ENCODE measurements at regions not wholly inside any gene's neighbourhood (a gene's known extent, or its start where the extent isn't known, plus 50 kb on each side); places are given as distances from the start of the nearest gene placed in this dataset.

GRCh38 chr17:33905338-33905800 lies 349.7 kb upstream of the CCL2 start:
- TF ChIP-seq, protein P1, sequence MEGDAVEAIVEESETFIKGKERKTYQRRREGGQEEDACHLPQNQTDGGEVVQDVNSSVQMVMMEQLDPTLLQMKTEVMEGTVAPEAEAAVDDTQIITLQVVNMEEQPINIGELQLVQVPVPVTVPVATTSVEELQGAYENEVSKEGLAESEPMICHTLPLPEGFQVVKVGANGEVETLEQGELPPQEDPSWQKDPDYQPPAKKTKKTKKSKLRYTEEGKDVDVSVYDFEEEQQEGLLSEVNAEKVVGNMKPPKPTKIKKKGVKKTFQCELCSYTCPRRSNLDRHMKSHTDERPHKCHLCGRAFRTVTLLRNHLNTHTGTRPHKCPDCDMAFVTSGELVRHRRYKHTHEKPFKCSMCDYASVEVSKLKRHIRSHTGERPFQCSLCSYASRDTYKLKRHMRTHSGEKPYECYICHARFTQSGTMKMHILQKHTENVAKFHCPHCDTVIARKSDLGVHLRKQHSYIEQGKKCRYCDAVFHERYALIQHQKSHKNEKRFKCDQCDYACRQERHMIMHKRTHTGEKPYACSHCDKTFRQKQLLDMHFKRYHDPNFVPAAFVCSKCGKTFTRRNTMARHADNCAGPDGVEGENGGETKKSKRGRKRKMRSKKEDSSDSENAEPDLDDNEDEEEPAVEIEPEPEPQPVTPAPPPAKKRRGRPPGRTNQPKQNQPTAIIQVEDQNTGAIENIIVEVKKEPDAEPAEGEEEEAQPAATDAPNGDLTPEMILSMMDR (IDR thresholded peaks at IDR 0.05; ENCODE audit: low read depth, low read length), result no peak
- TF ChIP-seq EZH2phosphoT487 (IDR thresholded peaks at IDR 0.05; ENCODE audit: low read depth), result no peak

Data from OCI-LY3 (cell line).